IPS-15b (cell line): ENCODE measurements at regions not wholly inside any gene's neighbourhood (a gene's known extent, or its start where the extent isn't known, plus 50 kb on each side); places are given as distances from the start of the nearest gene placed in this dataset.

Experiments used
- H3K27me3 ChIP-seq: one replicate; pipeline ENCODE4 v1.6.1; 2013; ENCODE audit warnings: low read length; ENCODE audit not compliant: control insufficient read depth, insufficient read depth
- H3K36me3 ChIP-seq: one replicate; pipeline ENCODE4 v1.6.1; 2013; ENCODE audit warnings: low read length; ENCODE audit not compliant: control insufficient read depth, insufficient read depth
- H3K4me1 ChIP-seq: one replicate; pipeline ENCODE4 v1.6.1; 2013; ENCODE audit warnings: mild to moderate bottlenecking, low read length; ENCODE audit not compliant: control insufficient read depth, insufficient read depth
- H3K4me3 ChIP-seq: one replicate; pipeline ENCODE4 v1.5.1; 2013; ENCODE audit warnings: low read depth, low read length
- H3K9ac ChIP-seq: one replicate; pipeline ENCODE4 v1.6.1; 2013; ENCODE audit warnings: low read depth, mild to moderate bottlenecking, low read length
- H3K9me3 ChIP-seq: one replicate; pipeline ENCODE4 v1.6.1; 2013; ENCODE audit warnings: mild to moderate bottlenecking, low read length; ENCODE audit not compliant: control insufficient read depth, insufficient read depth

- Histone ChIP-seq H3K9me3 (no peaks in the 10 kb centered on the region), H3K9ac (no peak overlapping the region), H3K36me3 (no peaks in the 10 kb centered on the region), H3K4me3 (no peak overlapping the region), H3K27me3 (no peaks in the 10 kb centered on the region), H3K4me1 (no peaks in the 10 kb centered on the region)
Observed at GRCh38 chr9:82495884-82496777, 507.6 kb downstream of the SPATA31D1 start.

- Histone ChIP-seq H3K4me3 (no peak overlapping the region), H3K36me3 (no peaks in the 10 kb centered on the region), H3K4me1 (no peaks in the 10 kb centered on the region), H3K9me3 (no peaks in the 10 kb centered on the region), H3K27me3 (no peaks in the 10 kb centered on the region), H3K9ac (no peak overlapping the region)
Observed at GRCh38 chr9:82498541-82499317, 510.2 kb downstream of the SPATA31D1 start.

- Histone ChIP-seq H3K9me3 (no peaks in the 10 kb centered on the region), H3K9ac (no peak overlapping the region), H3K4me3 (no peak overlapping the region), H3K36me3 (no peaks in the 10 kb centered on the region), H3K4me1 (no peaks in the 10 kb centered on the region), H3K27me3 (no peaks in the 10 kb centered on the region)
Observed at GRCh38 chr9:82499337-82499736, 510.8 kb downstream of the SPATA31D1 start.

- Histone ChIP-seq H3K4me1 (no peaks in the 10 kb centered on the region), H3K27me3 (no peaks in the 10 kb centered on the region), H3K9me3 (no peaks in the 10 kb centered on the region), H3K9ac (no peak overlapping the region), H3K4me3 (no peak overlapping the region), H3K36me3 (no peaks in the 10 kb centered on the region)
Observed at GRCh38 chr9:82504620-82505019, 516.0 kb downstream of the SPATA31D1 start.

GRCh38 chr9:82511626-82512025, 523.1 kb downstream of the SPATA31D1 start:
- no peaks in the 10 kb centered on the region for H3K36me3 ChIP-seq

GRCh38 chr9:82512728-82513127, 524.2 kb downstream of the SPATA31D1 start:
- Histone ChIP-seq H3K9ac (no peak overlapping the region), H3K27me3 (no peaks in the 10 kb centered on the region), H3K36me3 (no peaks in the 10 kb centered on the region), H3K4me1 (no peaks in the 10 kb centered on the region), H3K4me3 (no peak overlapping the region), H3K9me3 (no peaks in the 10 kb centered on the region)

More at GRCh38 chr9:82511626-82512025, 523.1 kb downstream of the SPATA31D1 start:
- Histone ChIP-seq H3K9me3 (no peaks in the 10 kb centered on the region), H3K4me3 (no peak overlapping the region), H3K4me1 (no peaks in the 10 kb centered on the region), H3K9ac (no peak overlapping the region), H3K27me3 (no peaks in the 10 kb centered on the region)

GRCh38 chr9:82513242-82513751, 524.7 kb downstream of the SPATA31D1 start:
- Histone ChIP-seq H3K36me3 (no peaks in the 10 kb centered on the region), H3K4me3 (no peak overlapping the region), H3K4me1 (no peaks in the 10 kb centered on the region), H3K27me3 (no peaks in the 10 kb centered on the region), H3K9me3 (no peaks in the 10 kb centered on the region), H3K9ac (no peak overlapping the region)

- H3K4me1 ChIP-seq = no peaks in the 10 kb centered on the region
- H3K36me3 ChIP-seq = no peaks in the 10 kb centered on the region
- no peak overlapping the region for H3K4me3 ChIP-seq
- no peaks in the 10 kb centered on the region for H3K27me3 ChIP-seq
- H3K9ac ChIP-seq = no peak overlapping the region
- H3K9me3 ChIP-seq = no peaks in the 10 kb centered on the region
Observed at GRCh38 chr9:82513976-82514735, 525.6 kb downstream of the SPATA31D1 start.

GRCh38 chr9:82518868-82519267, 530.3 kb downstream of the SPATA31D1 start:
- H3K4me3 ChIP-seq = no peak overlapping the region
- H3K36me3 ChIP-seq = no peaks in the 10 kb centered on the region
- no peaks in the 10 kb centered on the region for H3K27me3 ChIP-seq
- no peak overlapping the region for H3K9ac ChIP-seq
- H3K9me3 ChIP-seq = no peaks in the 10 kb centered on the region
- no peaks in the 10 kb centered on the region for H3K4me1 ChIP-seq

- no peaks in the 10 kb centered on the region for H3K4me1 ChIP-seq
- H3K9me3 ChIP-seq = no peaks in the 10 kb centered on the region
- H3K27me3 ChIP-seq = no peaks in the 10 kb centered on the region
- no peak overlapping the region for H3K4me3 ChIP-seq
- no peaks in the 10 kb centered on the region for H3K36me3 ChIP-seq
- H3K9ac ChIP-seq = no peak overlapping the region
Observed at GRCh38 chr9:82519332-82519731, 530.8 kb downstream of the SPATA31D1 start.

GRCh38 chr9:82524407-82524806, 535.8 kb downstream of the SPATA31D1 start:
- no peak overlapping the region for H3K4me3 ChIP-seq

More at GRCh38 chr9:82524407-82524806, 535.8 kb downstream of the SPATA31D1 start:
- H3K9me3 ChIP-seq = no peaks in the 10 kb centered on the region
- no peak overlapping the region for H3K9ac ChIP-seq
- no peaks in the 10 kb centered on the region for H3K36me3 ChIP-seq
- H3K4me1 ChIP-seq = no peaks in the 10 kb centered on the region
- H3K27me3 ChIP-seq = no peaks in the 10 kb centered on the region
